Right hindlimb (tissue), 1 donor: ENCODE measurements at regions not wholly inside any gene's neighbourhood (a gene's known extent, or its start where the extent isn't known, plus 50 kb on each side); places are given as distances from the start of the nearest gene placed in this dataset.
"Not testable (repeated sequence)": the region's sequence is repeated elsewhere in the genome, so short reads cannot be mapped to it uniquely, and the experiment has no call there.

ENCODE experiments used
- DNase-seq: peaks from one replicate; pipeline ENCODE4 v3.0.0-alpha.2; 2018

GRCh38 chrX:42832764-42833549 lies 55.0 kb upstream of the PPP1R2C start:
- DNase-seq = no peak

GRCh38 chrX:42833550-42833940 lies 55.6 kb upstream of the PPP1R2C start:
- not testable (repeated sequence) for DNase-seq

- DNase-seq = no peak
Measured at GRCh38 chrX:42837101-42837726, 59.3 kb upstream of the PPP1R2C start.

- DNase-seq = no peak
Measured at GRCh38 chrX:42837747-42838146, 59.8 kb upstream of the PPP1R2C start.

GRCh38 chrX:42839632-42840031 lies 61.7 kb upstream of the PPP1R2C start:
- DNase-seq = no peak

- DNase-seq = no peak
Measured at GRCh38 chrX:42846741-42847140, 68.8 kb upstream of the PPP1R2C start.

- no peak for DNase-seq
Measured at GRCh38 chrX:42855259-42855658, 77.3 kb upstream of the PPP1R2C start.

- DNase-seq = no peak
Measured at GRCh38 chrX:42857766-42858165, 79.8 kb upstream of the PPP1R2C start.

GRCh38 chrX:42869011-42869410 lies 91.0 kb upstream of the PPP1R2C start:
- DNase-seq = no peak

GRCh38 chrX:42869659-42870476 lies 91.9 kb upstream of the PPP1R2C start:
- no peak for DNase-seq

GRCh38 chrX:42886519-42886918 lies 108.6 kb upstream of the PPP1R2C start:
- no peak for DNase-seq

GRCh38 chrX:42900947-42901346 lies 123.0 kb upstream of the PPP1R2C start:
- DNase-seq = no peak

GRCh38 chrX:42902513-42902912 lies 124.5 kb upstream of the PPP1R2C start:
- no peak for DNase-seq

GRCh38 chrX:42920752-42921151 lies 142.8 kb upstream of the PPP1R2C start:
- DNase-seq = no peak

GRCh38 chrX:42930071-42930470 lies 152.1 kb upstream of the PPP1R2C start:
- no peak for DNase-seq

- no peak for DNase-seq
Measured at GRCh38 chrX:42930951-42931350, 153.0 kb upstream of the PPP1R2C start.

GRCh38 chrX:42933187-42933586 lies 155.2 kb upstream of the PPP1R2C start:
- DNase-seq = no peak

- peak; percentile 27 for DNase-seq
Measured at GRCh38 chrX:42934020-42934726, 156.2 kb upstream of the PPP1R2C start.

- DNase-seq = no peak
Measured at GRCh38 chrX:42941671-42942070, 163.7 kb upstream of the PPP1R2C start.

GRCh38 chrX:42943051-42943974 lies 165.3 kb upstream of the PPP1R2C start:
- no peak for DNase-seq

GRCh38 chrX:42944381-42944998 lies 166.5 kb upstream of the PPP1R2C start:
- DNase-seq = no peak
